Lower leg skin (tissue), 3 donors: ENCODE measurements at regions not wholly inside any gene's neighbourhood (a gene's known extent, or its start where the extent isn't known, plus 50 kb on each side); places are given as distances from the start of the nearest gene placed in this dataset.

Experiments
- POLR2A ChIP-seq, 2 donors: fragments of 450-650 bp; IDR thresholded peaks; one replicate each; pipeline ENCODE4 v1.6.1; 2016 to 2017; ENCODE audit warnings: antibody characterized with exemption in 2 of 2, mild to moderate bottlenecking in 1 of 2, moderate library complexity in 1 of 2
- TF ChIP-seq, protein P1 (sequence below), 3 donors: fragments of 450-650 bp; IDR thresholded peaks; one replicate each; pipeline ENCODE4 v1.5.1; 2016; ENCODE audit warnings: antibody characterized with exemption in 3 of 3, mild to moderate bottlenecking in 3 of 3, moderate library complexity in 2 of 3

DNA sequence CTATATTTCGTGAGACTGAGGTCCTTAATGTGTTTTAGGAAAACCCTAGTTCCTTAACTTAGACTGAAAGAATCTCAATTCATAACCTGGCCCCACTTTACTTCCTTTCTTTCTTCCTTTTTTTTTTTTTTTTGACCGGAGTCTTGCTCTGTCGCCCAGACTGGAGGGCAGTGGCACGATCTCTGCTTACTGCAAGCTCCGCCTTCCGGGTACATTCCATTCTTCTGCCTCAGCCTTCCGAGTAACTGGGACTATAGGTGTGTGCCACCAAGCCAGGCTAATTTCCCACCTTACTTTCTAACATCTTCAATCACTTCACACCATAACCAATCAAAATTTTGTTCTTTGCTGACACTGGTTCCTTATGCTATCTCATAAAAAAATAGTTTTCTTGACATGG, 2097.0 kb downstream of the PCDH9 start:
- TF ChIP-seq, protein P1, sequence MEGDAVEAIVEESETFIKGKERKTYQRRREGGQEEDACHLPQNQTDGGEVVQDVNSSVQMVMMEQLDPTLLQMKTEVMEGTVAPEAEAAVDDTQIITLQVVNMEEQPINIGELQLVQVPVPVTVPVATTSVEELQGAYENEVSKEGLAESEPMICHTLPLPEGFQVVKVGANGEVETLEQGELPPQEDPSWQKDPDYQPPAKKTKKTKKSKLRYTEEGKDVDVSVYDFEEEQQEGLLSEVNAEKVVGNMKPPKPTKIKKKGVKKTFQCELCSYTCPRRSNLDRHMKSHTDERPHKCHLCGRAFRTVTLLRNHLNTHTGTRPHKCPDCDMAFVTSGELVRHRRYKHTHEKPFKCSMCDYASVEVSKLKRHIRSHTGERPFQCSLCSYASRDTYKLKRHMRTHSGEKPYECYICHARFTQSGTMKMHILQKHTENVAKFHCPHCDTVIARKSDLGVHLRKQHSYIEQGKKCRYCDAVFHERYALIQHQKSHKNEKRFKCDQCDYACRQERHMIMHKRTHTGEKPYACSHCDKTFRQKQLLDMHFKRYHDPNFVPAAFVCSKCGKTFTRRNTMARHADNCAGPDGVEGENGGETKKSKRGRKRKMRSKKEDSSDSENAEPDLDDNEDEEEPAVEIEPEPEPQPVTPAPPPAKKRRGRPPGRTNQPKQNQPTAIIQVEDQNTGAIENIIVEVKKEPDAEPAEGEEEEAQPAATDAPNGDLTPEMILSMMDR (IDR thresholded peaks at IDR 0.05): no peak
- no peak for TF ChIP-seq POLR2A (IDR thresholded peaks at IDR 0.05)
